SJSA1 (cell line): ENCODE measurements at regions not wholly inside any gene's neighbourhood (a gene's known extent, or its start where the extent isn't known, plus 50 kb on each side); places are given as distances from the start of the nearest gene placed in this dataset.
A peak's percentile ranks its signal among the peaks of the same experiment; 100 is the strongest.

ENCODE experiments used
- DNase-seq, 2 experiments: peaks; one replicate each; pipeline ENCODE4 v3.0.0-alpha.2; 2015 to 2020; ENCODE audit warnings: low spot score in 2 of 2, low read depth in 1 of 2
- H3K27ac ChIP-seq: fragments of 250-450 bp; sonication (Bioruptor Pico); 2 replicates; pipeline ENCODE4 v1.5.1; 2020; ENCODE audit warnings: mild to moderate bottlenecking, moderate library complexity
- H3K27me3 ChIP-seq: fragments of 250-450 bp; sonication (Bioruptor Pico); replicated peaks from 2 replicates; pipeline ENCODE4 v1.5.1; 2020; ENCODE audit warnings: mild to moderate bottlenecking, moderate library complexity
- H3K36me3 ChIP-seq: fragments of 250-450 bp; sonication (Bioruptor Pico); 2 replicates; pipeline ENCODE4 v1.5.1; 2020; ENCODE audit warnings: mild to moderate bottlenecking
- H3K4me1 ChIP-seq: fragments of 250-450 bp; sonication (Bioruptor Pico); replicated peaks from 2 replicates; pipeline ENCODE4 v1.6.1; 2021; ENCODE audit warnings: mild to moderate bottlenecking
- H3K4me3 ChIP-seq: fragments of 250-450 bp; sonication (Bioruptor Pico); 2 replicates; pipeline ENCODE4 v1.5.1; 2020; ENCODE audit warnings: mild to moderate bottlenecking
- H3K9me3 ChIP-seq: fragments of 250-450 bp; sonication (Bioruptor Pico); replicated peaks from 2 replicates; pipeline ENCODE4 v1.5.1; 2020; ENCODE audit warnings: mild to moderate bottlenecking

DNA sequence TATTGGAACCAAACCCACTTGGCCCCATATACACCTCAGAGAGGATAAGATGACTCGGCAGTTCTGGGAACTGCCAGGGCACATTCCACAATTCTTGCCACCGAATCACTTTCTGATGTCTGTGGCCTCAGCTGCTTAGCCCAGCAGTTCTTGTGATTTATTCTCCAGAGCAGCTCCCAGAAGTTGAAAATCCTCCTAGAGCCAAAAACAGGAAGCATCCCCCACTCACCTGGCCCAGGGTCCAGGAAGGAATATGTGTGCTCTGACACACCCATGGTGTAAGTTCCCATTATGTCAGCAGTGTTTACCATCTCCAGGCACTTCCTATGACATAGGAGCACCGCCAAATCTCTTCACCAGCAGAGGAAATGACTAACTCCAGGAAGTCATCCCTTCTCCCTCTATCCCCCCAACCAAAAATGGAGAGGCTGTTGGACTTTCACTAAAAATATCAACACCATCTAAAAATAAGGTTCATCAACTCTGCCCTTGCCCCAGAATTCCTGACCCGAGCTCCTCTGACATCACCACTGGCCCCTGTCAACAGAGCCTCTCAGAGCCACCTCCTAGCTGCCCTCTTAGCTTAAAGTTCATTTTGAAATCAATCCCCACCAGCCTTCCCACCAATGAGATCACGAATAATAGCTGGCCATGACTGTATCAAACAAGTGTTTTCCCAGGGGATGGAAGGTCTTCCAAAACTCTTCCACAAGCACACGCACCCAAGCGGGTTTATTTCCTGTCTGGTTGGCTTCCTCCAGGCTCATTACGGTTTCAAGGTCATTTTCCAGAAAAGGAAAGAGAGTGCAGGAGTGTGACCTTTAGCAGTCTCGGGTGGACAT, 223.1 kb upstream of the PARD3B start:
- H3K36me3 ChIP-seq, result peaks cover 6% of the 10 kb centered on the region
- H3K27me3 ChIP-seq, result no peaks in the 10 kb centered on the region
- no peak for DNase-seq
- peaks cover 44% of the 10 kb centered on the region for H3K4me1 ChIP-seq
- H3K9me3 ChIP-seq, result 0 out of 2 replicates have a peak, but pooled peaks cover 4% of the 10 kb centered on the region
- no peak overlapping the region for H3K4me3 ChIP-seq
- peak overlapping the region; percentile 53 for H3K27ac ChIP-seq

GRCh38 chr2:204325468-204325867, 219.8 kb upstream of the PARD3B start:
- Histone ChIP-seq H3K4me3 (no peak overlapping the region), H3K36me3 (peaks cover 6% of the 10 kb centered on the region), H3K4me1 (peaks cover 44% of the 10 kb centered on the region), H3K9me3 (0 out of 2 replicates have a peak, but pooled peaks cover 4% of the 10 kb centered on the region), H3K27me3 (no peaks in the 10 kb centered on the region), H3K27ac (peak overlapping the region; percentile 41)
- peak; percentile 78 to 88 for DNase-seq

DNA sequence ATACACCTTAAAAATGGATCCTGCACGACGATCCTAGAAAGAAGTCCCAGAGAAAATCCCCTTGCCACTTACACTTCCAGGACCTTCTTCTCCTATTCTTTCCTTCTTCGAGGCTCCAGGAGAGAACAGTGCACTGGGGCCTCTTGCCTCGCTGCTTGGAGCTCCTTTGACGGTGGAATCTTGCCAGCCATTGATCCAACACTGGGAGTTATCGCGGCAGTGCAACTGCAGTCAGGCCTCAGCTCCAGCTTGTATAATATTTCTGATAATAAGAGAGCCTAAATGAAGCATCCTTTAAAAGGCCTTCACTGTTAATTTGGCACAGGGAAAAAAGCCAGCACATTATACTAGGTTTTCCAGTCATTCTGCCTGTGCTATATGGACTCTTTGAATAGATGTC, 216.9 kb upstream of the PARD3B start:
- Histone ChIP-seq H3K27ac (no peak overlapping the region), H3K4me1 (peaks cover 25% of the 10 kb centered on the region), H3K4me3 (no peak overlapping the region), H3K27me3 (no peaks in the 10 kb centered on the region), H3K36me3 (peaks cover 6% of the 10 kb centered on the region), H3K9me3 (no peaks in the 10 kb centered on the region)
- no peak for DNase-seq

DNA sequence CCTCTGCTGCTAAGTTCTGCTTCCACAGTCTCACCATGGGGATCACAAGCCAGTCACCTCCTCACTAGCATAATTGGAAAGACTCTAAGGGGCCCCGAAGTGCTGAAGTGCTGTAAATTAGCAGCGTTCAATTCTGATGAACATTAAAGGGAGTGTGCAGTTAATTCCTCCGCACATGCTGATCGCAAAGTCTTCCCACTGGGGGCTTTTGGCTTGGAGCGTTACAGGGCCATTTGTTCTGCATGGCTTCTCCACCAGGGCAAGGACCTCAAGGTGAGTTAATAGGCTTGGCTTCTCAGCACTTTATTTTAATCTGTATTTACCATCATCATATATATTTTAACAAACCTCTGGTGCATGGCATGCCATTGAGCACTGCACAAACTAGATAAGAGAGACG, 216.3 kb upstream of the PARD3B start:
- Histone ChIP-seq H3K4me3 (no peak overlapping the region), H3K9me3 (no peaks in the 10 kb centered on the region), H3K27ac (no peak overlapping the region), H3K4me1 (peaks cover 19% of the 10 kb centered on the region), H3K27me3 (no peaks in the 10 kb centered on the region), H3K36me3 (peaks cover 6% of the 10 kb centered on the region)
- no peak for DNase-seq

DNA sequence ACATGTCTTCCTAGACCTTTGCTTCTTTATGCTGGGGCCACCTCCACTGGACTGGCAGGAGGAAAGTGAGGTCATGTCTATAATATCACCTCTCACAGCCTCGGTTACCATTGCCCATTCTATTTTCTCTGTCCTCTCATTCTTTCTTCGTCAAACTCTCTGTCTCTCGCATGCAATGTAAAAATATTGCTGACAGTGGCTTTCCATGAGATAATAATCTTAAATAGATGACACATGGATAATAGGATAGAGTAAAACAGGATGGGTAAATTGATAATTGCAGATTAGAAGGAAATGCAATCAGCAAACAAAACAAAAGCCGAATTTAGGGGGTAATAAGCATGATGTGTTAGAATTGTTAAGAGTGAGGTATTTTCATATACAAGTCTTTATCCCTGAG, 215.7 kb upstream of the PARD3B start:
- Histone ChIP-seq H3K9me3 (no peaks in the 10 kb centered on the region), H3K4me3 (no peak overlapping the region), H3K27me3 (no peaks in the 10 kb centered on the region), H3K4me1 (peaks cover 14% of the 10 kb centered on the region), H3K36me3 (peaks cover 6% of the 10 kb centered on the region), H3K27ac (no peak overlapping the region)
- no peak for DNase-seq

DNA sequence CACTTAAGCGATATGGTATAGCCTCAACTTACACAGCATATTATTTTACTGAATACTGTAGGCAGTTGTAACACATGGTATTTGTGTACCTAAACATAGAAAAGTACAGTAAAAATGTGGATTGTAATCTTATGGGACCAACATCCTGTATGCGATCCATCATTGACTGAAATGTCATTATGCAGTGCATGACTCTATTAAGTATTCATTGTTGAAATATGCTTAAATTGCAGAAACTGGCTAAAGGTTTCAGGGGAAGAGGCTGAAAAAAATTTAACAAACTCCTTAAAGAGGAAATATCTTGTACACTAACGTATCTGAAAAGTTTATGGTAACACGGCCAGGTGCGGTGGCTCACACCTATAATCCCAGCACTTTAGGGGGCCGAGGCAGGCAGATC, 214.1 kb upstream of the PARD3B start:
- no peaks in the 10 kb centered on the region; the same call in 1 of the 2 replicates for H3K4me1 ChIP-seq
- H3K9me3 ChIP-seq, result no peaks in the 10 kb centered on the region
- no peak overlapping the region for H3K4me3 ChIP-seq
- no peak overlapping the region for H3K27ac ChIP-seq
- DNase-seq, result no peak
- peaks cover 6% of the 10 kb centered on the region for H3K36me3 ChIP-seq
- H3K27me3 ChIP-seq, result no peaks in the 10 kb centered on the region

- H3K27me3 ChIP-seq, result no peaks in the 10 kb centered on the region
- H3K36me3 ChIP-seq, result no peaks in the 10 kb centered on the region
- no peak overlapping the region for H3K27ac ChIP-seq
- 0 out of 2 replicates have a peak, but pooled peaks cover 2% of the 10 kb centered on the region for H3K4me1 ChIP-seq
- no peak for DNase-seq
- no peaks in the 10 kb centered on the region for H3K9me3 ChIP-seq
- H3K4me3 ChIP-seq, result no peak overlapping the region
Measured at GRCh38 chr2:204331988-204332387, 213.3 kb upstream of the PARD3B start.

DNA sequence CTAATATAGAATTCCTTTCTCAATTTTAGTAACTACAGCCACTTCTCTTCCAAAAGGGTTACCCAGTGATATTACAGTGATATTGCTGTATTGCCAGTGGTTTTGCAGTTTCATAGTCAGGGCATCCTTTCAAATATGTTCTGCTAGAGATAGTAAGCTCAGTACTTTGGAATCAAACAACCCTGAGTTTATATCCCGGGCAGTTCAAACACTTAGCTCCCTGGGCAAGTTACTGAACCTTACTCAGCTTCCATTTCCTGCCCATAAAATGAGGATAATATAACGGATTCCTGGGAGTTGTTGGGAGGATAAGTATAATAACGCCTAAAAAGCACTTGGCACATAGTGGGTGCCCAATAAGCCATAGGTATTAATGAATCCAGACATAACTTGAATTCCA, 212.6 kb upstream of the PARD3B start:
- no peaks in the 10 kb centered on the region for H3K36me3 ChIP-seq
- H3K9me3 ChIP-seq, result no peaks in the 10 kb centered on the region
- H3K4me1 ChIP-seq, result peaks cover 5% of the 10 kb centered on the region
- DNase-seq, result no peak
- no peak overlapping the region for H3K4me3 ChIP-seq
- H3K27ac ChIP-seq, result no peak overlapping the region
- H3K27me3 ChIP-seq, result no peaks in the 10 kb centered on the region

- no peak for DNase-seq
- Histone ChIP-seq H3K27ac (no peak overlapping the region), H3K9me3 (no peaks in the 10 kb centered on the region), H3K36me3 (no peaks in the 10 kb centered on the region), H3K4me3 (no peak overlapping the region), H3K4me1 (peaks cover 16% of the 10 kb centered on the region), H3K27me3 (no peaks in the 10 kb centered on the region)
Measured at GRCh38 chr2:204333861-204334260, 211.4 kb upstream of the PARD3B start.

DNA sequence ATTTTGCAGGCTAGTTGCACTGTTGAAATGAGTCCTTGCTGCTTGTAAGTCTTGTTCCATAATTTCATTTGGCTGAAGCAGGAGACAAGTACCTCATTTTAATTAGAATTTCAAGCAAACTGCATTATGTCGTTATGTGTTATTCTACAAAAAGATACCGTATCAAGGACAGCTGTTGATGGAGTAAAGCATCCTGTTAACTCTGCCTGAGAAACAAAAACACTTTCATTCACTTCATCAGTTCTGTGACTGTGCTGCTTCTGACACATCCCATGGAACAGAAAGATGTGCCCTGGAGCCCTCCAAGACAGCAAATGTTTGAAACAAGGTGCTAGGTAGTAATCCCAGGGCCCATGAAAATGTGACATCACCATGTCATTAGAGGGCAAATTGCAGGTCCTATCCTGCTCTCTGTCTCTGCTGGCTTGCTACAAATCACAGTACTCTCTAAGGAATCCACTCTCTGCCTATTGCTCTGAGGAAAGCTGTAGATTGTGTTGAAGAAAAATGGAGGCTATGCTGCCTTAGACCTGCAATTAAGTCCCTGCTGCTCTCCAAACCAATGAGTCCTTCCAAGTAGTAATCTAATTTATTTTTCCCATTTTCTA, 209.7 kb upstream of the PARD3B start:
- Histone ChIP-seq H3K9me3 (no peaks in the 10 kb centered on the region), H3K4me3 (no peak overlapping the region), H3K4me1 (peaks cover 21% of the 10 kb centered on the region), H3K27me3 (no peaks in the 10 kb centered on the region), H3K27ac (no peak overlapping the region), H3K36me3 (no peaks in the 10 kb centered on the region)
- DNase-seq, result no peak

- no peak for DNase-seq
- Histone ChIP-seq H3K9me3 (no peaks in the 10 kb centered on the region; the same call in 1 of the 2 replicates), H3K27ac (no peak overlapping the region), H3K36me3 (no peaks in the 10 kb centered on the region), H3K4me3 (no peak overlapping the region), H3K27me3 (no peaks in the 10 kb centered on the region), H3K4me1 (peaks cover 21% of the 10 kb centered on the region)
Measured at GRCh38 chr2:204336153-204336744, 209.0 kb upstream of the PARD3B start.

DNA sequence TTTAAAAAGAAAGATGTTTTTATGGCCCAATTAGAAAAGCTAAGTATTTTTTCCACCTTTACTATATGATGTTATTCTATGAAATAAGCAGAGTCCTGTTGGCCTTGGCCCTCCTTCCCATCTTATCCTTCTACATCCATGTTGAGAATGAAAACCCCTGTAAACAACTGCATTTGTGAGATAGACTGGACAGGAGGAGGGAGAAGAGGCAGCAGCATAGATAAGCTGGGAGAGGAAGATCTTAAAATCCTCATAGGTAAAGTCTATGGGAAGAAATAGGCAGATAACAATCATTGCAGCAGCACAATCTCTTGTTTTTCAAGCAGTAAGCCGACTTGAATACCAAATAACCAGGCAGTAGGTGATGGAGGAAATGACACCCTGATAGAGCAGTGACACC, 207.6 kb upstream of the PARD3B start:
- Histone ChIP-seq H3K27me3 (no peaks in the 10 kb centered on the region), H3K27ac (peak overlapping the region; percentile 88), H3K4me1 (peaks cover 21% of the 10 kb centered on the region), H3K36me3 (no peaks in the 10 kb centered on the region), H3K4me3 (no peak overlapping the region), H3K9me3 (no peaks in the 10 kb centered on the region; the same call in 1 of the 2 replicates)
- DNase-seq, result no peak

DNA sequence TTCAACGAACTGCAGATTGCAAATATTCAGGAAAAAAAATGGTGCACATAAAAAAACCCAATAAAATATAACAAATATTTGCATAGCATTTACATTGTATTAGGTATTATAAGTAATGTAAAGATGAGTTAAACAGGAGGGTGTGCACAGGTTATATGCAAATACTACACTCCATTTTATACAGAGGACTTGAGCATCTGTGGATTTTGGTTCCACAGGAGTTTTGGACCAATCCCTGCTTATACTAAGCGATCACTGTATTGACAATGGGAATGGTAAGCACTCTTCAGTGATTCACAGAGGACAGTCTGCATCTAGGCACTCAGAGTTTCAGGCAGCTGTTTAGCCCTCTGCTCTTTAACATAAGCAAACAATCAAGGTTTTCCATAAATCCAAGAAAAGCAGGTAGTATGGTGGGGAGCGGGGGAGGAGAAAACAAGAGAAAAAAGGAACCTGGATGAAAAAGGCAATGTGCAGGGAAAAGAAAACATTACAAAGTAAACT, 206.0 kb upstream of the PARD3B start:
- Histone ChIP-seq H3K27me3 (no peaks in the 10 kb centered on the region), H3K36me3 (no peaks in the 10 kb centered on the region), H3K4me1 (peaks cover 21% of the 10 kb centered on the region), H3K27ac (peak overlapping the region; percentile 88), H3K4me3 (peak overlapping the region; percentile 29), H3K9me3 (no peaks in the 10 kb centered on the region; the same call in 1 of the 2 replicates)
- DNase-seq, result peak in 1 of 2 experiments; percentile 36

DNA sequence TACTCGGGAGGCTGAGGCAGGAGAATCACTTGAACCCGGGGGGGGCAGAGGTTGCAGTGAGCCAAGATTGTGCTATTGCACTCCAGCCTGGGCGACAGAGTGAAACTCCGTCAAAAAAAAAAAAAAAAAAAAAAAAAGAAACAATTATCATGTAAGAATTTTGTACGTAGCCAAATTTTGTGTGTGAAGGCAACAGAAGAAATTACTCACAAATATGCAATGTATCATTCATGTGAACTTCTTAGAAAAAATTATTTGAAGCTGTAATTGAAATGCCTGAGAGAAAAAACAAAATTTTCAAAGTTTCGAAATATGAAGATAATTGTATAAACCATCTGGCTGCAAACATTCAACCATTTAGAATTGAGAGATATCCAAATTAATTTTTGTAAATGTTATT, 204.8 kb upstream of the PARD3B start:
- Histone ChIP-seq H3K9me3 (no peaks in the 10 kb centered on the region; the same call in 1 of the 2 replicates), H3K4me3 (no peak overlapping the region), H3K27me3 (no peaks in the 10 kb centered on the region), H3K36me3 (no peaks in the 10 kb centered on the region), H3K27ac (peak overlapping the region; percentile 88), H3K4me1 (peaks cover 32% of the 10 kb centered on the region)
- no peak for DNase-seq
